Stimulated activated CD4-positive, alpha-beta T cell treated with anti-CD3 and anti-CD28 coated beads, TNF-alpha, amount 100 ng/mL, for 24 hours (primary cell): ENCODE measurements at regions not wholly inside any gene's neighbourhood (a gene's known extent, or its start where the extent isn't known, plus 50 kb on each side); places are given as distances from the start of the nearest gene placed in this dataset.

ENCODE experiments used
- DNase-seq, 3 experiments: peaks; one replicate each; pipeline ENCODE4 v3.0.0-alpha.2; 2020; ENCODE audit warnings: low read depth in 3 of 3

DNA sequence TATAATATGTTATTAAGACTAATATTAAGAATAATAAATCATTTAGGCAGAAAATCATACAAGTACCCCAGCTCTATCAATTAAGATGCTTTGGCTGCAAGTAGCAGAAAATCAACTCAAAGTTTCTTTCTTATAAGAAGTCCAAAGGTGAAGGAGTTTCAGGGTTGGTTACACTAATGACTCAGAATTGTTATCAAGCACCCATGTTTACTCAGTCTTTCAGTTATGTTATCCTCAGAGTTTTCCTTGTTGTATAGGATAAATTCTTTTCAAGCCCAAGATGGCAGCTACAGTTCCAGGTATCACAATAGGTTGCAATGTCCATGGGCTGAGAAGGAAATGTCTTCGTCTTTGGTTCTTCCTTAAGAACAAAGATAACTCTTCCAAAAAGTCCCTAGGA lies 163.6 kb downstream of the TNFSF18 start:
- no peak for DNase-seq

DNA sequence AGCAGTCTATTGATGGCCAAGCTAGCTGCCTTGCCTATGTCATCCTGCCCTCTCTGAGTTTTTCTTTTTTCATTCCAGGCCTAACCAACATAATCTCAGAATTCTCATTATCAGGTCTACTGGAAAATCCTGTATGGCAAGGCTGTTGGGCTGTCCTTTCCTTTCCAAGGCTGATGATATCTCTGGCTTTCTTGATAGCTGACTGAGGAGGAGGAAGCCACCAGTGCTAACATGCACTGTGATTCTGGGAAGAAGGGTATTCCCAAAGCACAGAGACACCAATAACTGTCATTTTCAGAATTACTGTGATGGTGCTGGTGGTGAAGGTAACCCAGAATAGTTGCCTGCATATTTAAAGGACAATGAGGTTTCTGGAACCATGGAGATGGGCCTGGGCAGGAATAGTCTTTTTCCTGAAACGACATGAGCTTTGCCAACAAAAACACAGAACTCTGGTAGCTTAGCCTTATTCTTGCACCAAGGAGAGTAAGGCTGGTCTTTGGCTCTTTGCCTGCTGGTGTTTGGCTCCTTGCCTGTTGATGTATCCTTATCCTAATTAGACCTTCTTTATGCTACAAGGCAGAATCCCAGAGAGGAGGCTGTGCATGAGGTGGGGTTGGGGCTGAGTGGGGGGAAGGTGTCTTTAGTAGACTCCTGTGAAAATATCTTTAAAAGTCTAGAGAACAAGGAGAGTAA lies 157.4 kb downstream of the TNFSF18 start:
- DNase-seq, result no peak

DNA sequence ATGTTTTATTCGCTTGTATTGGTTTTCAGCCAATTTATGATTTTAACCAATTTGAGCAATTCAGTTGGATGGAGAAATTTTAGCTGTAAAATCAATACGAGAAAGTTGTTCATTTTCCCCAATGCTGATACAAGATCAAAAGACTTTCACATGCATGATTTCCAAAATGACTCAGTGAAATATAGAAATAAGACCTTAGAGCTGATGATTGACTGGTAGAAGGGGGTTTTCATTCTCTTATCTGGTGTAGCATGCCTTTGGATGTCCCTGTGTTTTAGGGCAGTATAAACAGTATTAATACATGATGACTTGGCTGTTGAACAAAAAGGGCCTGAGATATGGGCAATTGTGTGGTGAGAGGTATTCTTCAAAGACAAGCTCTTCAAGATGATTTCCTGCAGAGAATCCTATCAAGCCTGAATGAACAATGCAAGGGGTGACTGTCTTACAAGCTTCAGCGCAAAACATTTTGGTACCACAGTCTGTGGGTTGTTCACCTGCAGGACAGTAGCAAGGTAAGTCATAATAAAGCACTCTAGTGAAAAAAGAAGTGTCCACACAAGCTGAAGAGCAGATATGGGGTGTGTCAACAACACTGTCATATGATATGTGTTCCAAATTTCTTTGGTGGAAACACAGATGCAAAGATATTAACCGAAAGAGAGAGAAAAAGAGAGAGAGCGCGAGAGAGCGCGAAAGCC lies 156.2 kb downstream of the TNFSF18 start:
- no peak for DNase-seq

DNA sequence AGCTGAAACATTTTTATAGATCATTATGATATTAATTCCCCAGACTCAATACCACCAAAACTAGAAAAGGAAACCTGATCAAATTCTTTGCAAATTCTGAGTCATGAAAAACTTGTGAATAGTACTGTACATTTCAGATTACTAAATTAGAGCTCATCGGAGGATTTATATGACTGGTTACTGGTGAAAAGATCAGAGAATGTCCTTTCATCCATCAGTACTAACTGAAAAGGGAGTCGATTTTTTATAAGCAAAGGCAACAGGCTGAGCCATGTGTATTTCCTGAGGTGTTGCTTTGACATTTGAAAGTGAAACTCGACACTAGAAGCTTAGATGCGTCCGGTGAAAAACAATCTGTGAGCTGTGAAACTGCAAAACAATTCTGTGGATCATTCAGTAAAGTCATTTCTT lies 155.7 kb downstream of the TNFSF18 start:
- no peak for DNase-seq

DNA sequence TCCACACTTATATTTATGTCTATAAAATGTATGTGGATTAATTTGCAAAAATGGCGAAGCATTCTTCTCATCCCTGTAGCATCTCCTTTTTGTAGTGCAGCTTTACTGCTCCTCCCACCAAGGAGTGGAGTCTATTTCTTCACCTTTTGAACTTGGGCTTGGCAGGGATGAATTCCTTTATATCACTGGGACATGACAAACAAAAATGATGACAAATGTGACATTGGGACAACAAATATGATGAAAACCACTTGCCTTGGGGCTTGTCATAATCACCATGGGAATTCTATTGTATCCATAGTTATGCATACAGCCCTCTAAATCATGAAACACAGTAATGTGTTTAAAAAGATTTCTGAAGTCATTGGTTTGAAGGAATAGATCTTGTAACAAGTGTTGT lies 155.0 kb downstream of the TNFSF18 start:
- no peak for DNase-seq

DNA sequence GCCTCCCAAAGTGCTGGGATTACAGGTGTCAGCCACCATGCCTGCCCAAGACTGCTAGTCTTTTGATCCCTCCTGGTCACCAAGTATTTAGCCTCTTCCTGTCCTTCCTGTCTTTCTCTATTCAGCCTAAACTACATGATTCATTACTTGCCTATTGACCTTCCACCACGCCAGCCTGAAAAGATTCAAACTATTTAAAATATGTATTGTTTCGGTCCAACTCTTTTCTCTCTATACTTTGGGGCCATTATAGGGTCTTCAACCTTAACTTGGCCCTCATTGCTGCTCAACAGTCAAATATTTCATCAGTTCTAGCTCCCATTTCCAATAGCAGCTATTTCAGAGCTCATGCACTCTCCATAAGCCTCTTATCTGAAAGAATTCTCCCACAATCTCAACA lies 153.0 kb downstream of the TNFSF18 start:
- no peak for DNase-seq

DNA sequence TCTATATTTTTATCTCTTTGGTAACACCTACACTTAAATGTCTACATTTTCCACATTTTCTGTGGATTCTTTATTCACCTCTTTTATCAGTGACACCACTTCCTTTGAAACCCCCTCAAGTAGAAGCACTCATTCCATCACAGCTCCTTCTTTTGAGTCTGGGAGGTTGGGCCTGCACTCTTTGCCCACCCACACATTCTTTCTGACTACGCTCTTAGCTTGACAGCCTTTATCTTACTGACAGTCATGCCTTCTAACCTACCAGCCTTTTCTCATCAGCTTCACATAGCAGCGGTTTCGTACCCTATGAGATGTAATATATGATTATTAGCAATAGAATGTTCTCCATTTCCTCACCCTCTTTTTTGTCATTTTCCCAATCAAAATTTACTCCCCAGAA lies 151.9 kb downstream of the TNFSF18 start:
- DNase-seq, result no peak

DNA sequence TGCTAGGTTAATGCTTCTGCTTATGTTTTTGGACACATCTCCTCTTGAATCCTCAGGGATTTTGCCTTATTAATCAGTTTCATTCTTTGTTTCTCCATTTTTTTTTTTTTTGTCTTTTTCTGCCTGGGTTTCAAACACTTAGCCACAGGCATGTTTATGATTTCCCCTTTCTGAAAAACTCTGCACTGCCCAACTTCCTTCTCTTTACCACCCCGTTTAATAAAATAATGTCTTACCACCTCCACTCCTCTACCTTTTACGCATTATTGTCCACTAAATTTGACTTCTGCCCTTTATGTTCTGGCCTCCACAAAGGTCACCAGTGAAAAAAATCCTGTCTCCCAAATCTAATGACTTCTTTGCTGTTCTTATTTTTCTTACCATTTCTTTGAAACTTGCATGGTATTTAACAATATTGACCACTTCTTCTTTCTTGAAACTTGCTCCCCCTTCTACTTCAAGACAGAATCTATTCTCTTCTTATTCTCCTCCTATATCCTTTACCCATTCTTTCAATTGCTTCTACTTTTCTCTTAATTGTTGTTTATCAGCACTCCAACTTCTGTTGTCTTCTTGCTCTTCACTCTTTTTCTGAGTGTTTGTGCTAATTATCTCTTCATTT lies 150.3 kb downstream of the TNFSF18 start:
- DNase-seq, result no peak

DNA sequence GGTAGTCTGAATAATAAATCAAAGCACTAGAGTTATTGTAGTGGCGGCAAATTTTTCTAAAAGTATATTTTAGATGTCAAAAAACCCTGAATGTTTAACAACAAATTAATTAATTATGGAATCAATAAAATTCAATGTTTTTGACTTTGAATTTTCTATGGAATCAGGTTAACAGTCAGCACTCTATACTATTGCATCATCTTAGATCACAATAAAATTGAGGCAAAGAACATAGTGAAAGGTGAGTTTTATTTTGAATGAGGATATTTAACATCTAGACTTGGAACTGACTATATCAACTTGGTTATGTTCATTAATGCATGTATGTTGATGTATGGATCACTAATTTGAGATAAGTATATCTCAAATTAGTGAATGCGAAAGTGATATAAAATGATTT lies 148.5 kb downstream of the TNFSF18 start:
- no peak for DNase-seq

DNA sequence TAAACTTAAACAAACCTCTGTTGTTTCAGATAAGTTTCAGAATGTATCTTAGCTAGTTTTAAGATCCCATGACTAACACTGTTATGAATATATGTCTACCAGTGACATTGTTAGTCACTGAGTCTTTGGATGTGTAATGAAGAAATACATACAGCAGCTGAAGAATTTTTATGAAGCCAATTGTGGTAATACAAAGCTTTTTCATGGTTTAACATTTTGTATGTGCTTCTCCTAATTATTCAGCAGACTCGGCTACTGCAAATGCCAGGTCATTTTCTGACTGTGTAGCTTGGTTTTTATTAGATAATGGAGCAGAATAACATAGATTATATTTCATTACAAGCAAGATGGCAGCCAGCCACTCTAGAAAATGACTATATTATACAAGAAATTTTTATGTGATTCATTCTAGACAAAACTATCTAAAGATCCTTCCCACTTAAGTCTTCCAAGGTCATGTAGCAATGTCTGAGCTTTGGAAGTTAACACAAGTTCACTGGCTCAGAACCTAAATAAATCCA lies 147.8 kb downstream of the TNFSF18 start:
- no peak for DNase-seq

DNA sequence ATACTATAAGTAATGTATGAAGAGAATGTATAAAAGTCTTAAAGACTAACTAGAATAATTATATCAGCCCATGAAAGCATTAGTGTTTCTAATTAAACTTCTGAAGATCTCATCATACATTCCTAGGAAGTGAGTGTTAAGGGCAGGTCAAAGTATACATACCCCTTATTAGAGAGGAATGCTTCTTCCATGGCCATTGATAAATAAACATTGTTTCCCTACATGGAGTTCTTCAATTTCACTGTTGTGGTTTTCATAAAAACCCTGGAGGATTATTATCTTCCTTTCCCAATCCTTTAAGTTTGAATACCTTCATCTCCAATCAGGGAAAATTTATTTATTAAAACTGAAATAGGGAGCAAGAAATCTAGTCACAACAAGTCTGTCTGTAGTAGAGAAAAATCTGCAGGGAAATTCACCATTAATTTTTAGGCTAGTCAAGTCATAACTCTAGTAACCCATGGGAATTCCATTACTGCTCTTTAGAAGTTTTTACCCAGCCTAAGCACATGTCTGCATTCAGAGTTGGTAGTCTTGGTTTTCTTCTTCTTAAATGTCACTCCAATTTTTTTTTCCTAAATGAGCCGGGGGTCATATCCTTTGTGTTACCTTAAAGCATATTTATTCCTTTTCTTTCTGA lies 147.0 kb downstream of the TNFSF18 start:
- no peak for DNase-seq

DNA sequence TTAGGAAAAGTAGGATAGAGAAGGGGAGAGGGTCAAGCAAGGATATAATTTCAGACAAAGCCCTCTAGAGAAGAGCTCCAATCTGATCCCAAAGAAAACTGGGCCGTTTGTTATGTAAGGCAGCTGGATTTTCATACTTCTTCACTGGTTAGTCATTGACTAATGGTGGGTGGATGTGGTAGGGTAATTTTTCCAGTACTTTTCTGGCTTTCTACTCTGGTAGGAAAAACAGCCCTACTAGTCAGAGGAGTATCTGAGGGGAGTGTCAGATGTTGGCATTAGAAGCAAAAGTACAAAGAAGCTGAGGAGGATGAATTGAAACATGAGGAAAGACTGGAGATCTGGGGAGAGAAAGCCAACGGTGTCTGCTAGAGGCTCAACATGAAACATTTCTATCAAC lies 145.3 kb downstream of the TNFSF18 start:
- no peak for DNase-seq

DNA sequence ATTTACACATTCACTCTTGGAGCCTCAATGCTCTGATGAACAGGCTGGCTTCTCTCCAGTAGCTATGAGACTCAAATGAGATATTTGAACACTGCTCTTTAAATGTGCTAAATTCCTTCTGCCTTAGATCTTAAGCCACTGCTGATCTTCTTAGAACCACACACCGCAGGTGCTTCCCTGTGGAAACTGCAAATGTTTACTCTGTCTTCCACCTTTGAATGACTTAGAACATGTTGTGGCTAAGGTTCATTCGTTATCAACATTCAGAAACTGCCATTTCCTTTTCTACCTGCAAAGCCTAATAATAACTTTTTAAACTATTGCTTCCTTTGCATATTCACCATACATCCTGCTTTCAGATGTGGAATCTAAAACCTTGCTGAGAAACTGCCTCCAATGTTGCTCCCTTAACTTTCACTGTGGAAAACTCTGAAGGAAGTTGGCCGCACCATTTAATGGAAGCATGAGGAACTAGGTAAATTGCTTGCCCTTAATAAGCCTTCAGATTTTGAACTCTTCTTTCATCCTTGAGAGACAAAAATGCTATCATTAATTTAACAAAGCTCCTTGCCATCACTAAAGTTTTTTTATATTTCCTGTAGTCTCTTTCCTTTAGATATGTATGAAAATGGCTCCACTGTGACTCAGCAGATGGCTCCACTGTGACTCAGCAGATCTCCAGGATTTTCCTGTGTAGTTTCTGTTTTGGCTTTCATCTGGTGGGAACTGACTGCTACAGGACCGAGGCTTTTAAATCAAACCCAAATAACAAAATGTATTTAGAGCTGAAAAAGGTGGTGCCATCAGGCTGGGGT lies 143.8 kb downstream of the TNFSF18 start:
- no peak for DNase-seq

DNA sequence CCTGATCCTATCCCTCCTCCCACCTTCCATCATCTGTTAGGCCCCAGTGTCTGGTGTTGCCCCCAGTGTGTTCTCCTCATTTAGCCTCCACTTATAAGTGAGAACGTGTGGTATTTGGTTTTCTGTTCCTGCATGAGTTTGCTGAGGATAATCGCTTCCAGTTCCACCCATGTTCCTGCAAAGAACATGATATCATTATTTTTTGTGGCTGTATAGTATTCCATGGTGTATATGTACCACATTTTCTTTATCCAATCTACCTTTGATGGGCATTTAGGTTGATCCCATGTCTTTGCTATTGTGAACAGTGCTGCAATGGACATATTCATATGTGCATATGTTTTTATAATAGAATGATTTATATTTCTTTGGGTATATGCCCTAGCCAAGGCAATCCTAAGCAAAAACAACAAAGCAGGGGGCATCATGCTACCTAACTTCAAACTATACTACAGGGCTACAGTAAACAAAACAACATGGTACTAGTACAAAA lies 142.9 kb downstream of the TNFSF18 start:
- no peak for DNase-seq

DNA sequence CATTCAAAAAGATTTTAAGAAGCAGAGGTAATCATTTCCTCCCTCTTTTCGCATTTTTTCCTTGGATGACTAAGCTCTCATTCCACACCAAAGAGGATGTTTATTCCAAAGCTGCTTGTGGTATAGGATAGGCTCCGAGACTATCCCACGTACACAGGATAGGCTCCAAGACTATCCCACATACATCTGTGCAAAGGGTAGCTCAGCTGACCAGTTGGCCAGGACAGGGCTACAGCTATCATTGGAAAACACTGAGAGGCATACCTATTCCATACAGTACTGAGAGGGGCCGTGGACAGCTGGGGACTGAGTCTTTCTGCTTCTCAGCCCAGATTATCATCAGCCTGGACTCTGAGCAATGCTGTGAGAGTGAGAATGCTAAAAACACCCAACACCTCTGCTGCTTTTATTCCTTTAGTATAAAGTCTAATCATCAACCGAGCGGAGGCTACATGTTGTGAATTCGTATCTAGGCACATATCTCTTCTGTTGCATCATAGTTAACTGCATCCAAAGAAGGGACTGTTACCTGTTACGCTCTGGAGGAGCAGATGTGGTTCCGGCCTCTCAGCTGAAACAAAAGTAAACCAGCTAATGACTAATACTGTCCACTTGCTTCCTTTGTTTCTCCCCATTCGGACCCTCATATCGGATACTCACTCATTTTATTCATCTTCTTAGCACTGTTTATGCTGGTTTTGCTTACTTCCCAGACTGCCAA lies 141.0 kb downstream of the TNFSF18 start:
- no peak for DNase-seq

DNA sequence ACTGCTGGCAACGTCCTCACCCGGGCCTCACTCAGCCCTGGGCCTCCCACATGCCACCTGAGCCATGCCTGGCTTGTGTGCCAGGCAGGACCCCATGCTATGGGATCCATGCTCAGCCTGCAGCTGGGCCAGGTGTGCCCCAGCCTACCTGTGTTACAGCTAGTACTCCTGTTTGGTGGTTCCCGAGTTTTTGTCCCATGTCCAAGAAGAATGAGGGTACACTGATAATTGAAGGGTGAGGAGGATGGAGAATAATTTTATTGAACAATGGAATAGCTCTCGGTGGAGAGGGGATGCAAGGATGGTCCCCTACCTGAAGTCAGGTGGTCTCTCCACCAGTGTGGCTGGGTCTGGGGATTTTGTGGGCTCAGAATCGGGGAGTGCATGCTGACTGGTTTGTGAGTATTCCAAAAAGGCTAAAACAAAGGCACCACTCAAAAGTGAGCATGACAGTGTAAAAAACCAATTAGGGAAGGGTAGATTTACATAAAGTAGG lies 137.9 kb downstream of the TNFSF18 start:
- DNase-seq, result no peak

DNA sequence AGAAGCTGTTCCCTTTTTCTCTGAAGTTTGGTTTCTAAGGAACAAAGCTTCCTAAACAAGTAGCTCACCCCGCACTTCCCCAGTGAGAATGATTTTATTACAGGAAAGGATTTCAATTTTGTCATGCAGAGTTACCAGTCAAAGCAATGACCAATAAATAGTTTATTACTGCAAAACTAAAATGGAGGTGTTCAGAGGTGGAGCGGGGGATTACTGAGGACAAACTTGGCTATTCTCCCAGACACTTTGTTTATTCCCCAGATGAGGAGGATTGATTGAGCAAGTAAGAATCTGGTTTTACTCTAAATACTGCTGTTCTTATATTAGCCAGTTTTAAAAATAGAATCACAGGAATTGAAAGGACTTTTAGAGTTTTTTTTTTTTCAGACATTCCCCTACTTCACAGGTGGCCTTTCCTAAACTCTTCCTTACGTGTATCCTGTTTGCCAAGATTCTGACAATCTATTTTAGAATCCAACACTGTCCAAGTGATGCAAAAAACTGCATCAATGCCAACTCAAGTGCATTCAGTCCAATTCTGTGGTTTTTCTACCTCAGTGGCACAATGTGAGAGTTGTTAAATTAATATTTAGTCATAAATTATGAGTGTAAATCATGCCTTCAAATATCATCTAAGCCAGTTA lies 136.1 kb downstream of the TNFSF18 start:
- no peak for DNase-seq

DNA sequence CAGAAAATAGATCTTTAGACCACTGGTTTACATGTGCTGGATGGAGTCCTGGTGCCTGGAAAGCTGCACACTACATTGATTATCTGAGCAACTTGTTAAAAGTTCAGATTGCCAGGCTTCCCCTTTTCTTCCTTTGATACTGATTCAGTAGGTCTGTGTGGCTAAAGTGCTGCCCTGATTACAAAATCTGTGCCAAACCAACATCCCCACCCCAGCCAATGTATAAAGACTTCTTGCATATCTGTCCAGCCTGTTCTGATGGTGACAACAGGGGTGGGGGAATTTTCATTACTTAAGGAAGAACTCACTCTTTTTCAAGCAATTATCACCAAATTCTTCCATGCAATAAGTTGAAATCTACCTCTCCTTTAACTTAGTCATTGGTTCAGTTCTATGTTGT lies 135.5 kb downstream of the TNFSF18 start:
- DNase-seq, result no peak

DNA sequence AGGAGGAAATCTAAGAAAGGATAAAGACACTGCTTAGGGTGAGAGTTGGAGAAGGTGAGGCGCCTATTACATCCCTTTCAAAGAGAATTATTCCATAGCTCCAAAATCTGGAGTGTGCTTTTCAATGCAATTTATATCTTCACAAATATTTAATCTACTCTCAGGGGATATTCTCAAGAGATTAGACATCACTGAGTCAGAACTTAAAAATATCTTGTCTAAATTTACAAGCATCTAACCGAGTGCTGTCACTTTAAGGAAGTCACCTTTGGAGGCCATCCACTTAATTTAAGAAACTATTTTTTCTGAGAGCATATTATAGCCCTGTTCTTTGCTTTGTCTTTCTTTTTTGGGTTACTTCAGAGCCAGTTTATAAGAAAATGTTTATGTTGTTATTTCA lies 134.6 kb downstream of the TNFSF18 start:
- no peak for DNase-seq

DNA sequence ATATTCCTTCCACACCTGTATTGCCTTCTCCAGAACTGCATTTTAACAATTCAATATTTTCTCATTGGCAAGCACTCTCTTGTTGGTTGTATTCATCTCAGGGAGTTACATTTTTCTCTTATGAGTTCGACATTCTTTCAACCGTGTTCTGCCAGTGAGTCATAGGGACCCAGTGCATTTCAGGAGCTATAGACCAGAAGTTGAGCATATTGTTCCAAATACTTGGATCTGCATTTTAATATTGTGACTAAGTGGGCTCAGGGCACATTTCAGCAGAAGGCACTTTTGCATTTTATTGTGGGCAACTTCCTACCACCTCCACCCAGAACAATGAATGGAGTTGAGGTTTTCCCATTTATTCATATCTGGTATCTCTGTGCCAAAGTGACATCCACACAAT lies 132.8 kb downstream of the TNFSF18 start:
- no peak for DNase-seq
